Peyer's patch (tissue), 4 donors: ENCODE measurements at regions not wholly inside any gene's neighbourhood (a gene's known extent, or its start where the extent isn't known, plus 50 kb on each side); places are given as distances from the start of the nearest gene placed in this dataset.

ENCODE experiments used
- CTCF ChIP-seq, 6 experiments: fragments of 450-650 bp in 4 of 6; fragments of 200-600 bp in 2 of 6; sonication (generic) in 1 of 6; IDR thresholded peaks; one replicate each; pipeline ENCODE4 v1.5.1; 2017 to 2019; ENCODE audit warnings: antibody characterized with exemption in 6 of 6, mild to moderate bottlenecking in 3 of 6, moderate library complexity in 1 of 6
- POLR2A ChIP-seq, 2 donors: fragments of 450-650 bp; IDR thresholded peaks; one replicate each; pipeline ENCODE4 v1.5.1; 2017; ENCODE audit warnings: antibody characterized with exemption in 2 of 2, mild to moderate bottlenecking in 2 of 2, moderate library complexity in 2 of 2

- TF ChIP-seq CTCF (IDR thresholded peaks at IDR 0.05) = no peak
- TF ChIP-seq POLR2A (IDR thresholded peaks at IDR 0.05) = no peak
These were observed 586.9 kb downstream of the TMA16 start for GRCh38 chr4:164081371-164081770.
